ENCODE measurements at regions not wholly inside any gene's neighbourhood (a gene's known extent, or its start where the extent isn't known, plus 50 kb on each side); places are given as distances from the start of the nearest gene placed in this dataset.
"Not testable (repeated sequence)": the region's sequence is repeated elsewhere in the genome, so short reads cannot be mapped to it uniquely, and the experiment has no call there.

DNA sequence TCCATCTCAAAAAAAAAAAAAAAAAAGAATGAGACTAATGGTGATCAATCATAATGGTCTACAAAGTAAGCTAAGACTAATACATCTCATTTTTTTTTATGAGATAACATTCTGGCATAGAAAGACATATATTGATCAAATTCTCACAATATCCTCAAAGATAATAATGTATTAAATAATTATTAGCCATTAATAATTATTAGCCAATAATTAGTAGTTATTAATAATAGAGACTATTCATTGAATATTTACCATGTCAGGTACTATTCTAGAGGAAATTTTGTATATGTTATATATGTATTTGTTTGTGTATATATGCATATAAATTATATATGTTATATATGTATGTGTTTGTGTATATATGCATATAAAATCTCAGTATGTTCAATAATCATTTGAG, 137.7 kb upstream of the PTBP2 start:
- no peak for DNase-seq (ENCODE audit: low spot score)

DNA sequence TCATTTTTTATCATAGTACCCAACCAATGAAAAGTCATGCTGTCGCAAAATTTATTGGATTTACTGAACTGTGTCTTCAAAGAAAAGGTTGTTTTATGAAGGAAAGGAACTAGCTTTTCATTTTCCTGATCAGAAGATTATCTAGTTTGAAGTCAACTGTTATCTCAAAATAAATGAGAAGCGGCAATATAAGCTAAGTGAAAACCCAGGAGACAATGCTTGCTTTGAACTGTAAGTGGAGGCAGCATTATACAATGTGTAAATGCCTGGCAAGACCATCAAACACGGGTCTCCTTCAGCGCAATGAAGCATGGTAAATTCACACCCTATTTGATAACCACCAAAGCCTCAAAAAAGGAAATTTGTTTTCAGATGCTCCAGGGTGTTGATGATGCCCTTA, 134.4 kb upstream of the PTBP2 start:
- no peak for DNase-seq (ENCODE audit: low spot score)

DNA sequence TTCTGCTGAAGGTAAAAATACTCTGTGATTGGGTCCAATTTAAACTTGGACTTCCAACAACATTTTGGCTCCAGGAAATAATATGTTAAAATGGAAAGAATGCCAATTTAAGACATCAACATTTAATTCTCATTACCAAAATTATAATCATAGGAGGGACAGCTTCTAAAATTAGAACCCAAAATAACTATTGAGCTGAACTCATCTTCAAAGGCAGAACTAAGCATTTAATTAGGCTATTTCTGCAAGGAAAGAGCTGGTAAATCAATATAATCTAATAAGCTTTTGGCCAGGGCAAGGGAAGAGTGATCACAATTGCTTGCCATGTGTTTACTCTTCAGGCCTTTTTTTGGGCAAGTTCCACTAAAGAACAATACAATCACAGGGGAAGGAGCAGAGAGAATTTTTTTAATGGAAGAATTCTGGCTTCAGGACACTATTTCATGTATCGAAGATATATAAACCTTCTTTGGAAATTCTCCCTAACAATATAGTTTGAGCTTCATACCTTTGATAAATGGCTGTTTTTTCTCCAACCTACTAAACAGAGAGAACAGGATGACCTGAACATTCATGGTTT, 133.1 kb upstream of the PTBP2 start:
- DNase-seq (ENCODE audit: low spot score) = no peak

DNA sequence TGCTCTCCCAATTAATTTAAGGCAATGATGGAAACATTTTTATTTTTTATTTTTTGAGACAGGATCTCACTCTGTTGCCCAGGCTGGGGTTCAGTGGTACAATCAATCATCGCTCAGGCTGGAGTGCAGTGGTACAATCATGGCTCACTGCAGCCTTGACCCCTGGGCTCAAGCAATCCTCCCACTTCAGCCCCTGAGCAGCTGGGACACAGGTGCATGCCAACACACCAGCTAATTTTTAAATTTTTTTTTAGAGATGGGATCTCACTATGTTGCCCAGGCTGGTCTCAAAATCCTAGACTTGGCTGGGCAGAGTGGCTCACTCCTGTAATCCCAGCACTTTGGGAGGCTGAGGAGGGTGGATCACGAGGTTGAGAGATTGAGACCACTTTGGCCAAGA, 126.1 kb upstream of the PTBP2 start:
- not testable (repeated sequence) for DNase-seq (ENCODE audit: low spot score)

DNA sequence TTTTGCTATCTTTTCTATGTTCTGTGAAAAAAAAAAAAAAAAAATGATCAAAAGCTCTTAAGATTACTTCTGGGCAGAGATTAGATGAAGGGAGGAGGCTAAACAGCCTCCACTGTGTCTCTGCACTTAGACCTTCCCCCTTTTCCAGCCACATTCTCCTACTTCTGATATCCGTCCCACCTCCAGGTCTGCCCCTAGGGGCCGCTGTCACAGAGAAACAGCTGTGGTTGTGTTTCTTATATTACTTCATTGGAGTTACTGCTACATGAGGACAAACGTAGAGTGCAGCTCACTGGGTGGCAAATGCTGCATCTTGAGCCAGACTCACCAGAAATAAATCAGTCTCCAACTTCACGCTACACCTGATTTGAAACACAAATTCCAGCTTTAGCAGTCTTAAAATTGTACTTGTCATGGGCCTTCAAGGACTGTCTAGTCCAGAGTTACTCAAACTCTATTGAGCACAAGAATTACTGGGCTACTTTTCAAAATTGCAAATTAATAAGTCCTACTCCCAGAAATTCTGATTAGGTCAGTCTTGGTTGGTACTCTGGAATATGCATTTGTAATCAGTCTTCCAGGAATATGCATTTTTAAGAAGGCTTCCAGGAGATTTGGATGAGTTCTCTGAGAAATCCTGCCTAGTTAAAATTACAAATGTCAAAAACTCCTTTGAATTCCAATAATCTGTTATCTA, 125.2 kb upstream of the PTBP2 start:
- peak; percentile 19 for DNase-seq (ENCODE audit: low spot score)

DNA sequence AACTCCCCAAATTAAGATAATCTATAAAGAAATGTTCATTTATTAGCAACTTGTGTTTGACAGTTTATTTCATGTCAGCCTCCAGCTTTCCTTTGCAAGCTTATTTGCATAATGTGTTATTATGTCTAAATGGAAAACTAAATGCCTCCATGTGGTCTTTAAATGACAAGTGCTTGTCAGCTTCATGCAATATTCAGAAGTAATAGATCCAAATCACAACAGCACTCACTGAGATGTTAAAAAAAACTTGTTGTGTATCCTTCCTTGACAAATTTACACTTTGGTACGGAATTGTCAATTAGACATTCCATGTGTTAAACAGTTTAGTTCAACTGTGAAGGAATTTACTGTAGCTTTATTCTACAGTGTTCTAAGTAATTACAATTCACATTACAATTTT, 124.4 kb upstream of the PTBP2 start:
- no peak for DNase-seq (ENCODE audit: low spot score)

DNA sequence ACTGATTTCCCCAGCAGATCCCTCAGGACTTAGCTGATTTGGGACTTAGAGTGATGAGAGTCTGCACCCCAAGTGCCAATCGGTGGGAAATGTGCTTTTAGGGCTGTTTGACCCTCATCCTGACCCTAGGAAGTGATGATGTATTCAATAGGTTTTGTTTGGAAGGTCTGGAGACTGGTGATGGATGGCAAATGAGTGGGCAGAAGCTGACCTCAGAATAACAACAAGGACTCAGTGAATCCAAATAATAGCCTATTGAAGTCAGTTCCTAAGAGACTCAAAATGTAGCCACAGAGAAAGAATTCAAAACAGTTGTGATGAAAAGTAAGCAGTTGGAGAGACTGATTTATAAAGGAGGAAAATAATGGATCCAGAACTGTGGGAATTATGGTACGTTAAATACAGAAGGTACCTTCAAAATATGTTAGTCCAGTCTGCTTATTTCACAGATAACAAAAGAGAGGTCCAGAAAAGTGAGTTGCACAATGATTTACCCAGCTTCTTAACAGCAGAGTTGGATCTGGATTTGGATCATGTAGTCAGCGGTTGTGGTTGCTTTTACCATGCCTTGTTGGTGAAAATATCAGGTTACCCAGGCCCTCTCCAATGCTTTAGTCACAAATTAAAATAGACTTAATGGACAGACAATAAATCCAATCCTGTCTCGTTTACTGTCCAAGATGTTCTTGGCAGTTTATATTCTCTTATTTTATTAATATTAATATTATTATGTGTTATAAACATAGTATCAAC, 123.0 kb upstream of the PTBP2 start:
- DNase-seq (ENCODE audit: low spot score) = no peak

DNA sequence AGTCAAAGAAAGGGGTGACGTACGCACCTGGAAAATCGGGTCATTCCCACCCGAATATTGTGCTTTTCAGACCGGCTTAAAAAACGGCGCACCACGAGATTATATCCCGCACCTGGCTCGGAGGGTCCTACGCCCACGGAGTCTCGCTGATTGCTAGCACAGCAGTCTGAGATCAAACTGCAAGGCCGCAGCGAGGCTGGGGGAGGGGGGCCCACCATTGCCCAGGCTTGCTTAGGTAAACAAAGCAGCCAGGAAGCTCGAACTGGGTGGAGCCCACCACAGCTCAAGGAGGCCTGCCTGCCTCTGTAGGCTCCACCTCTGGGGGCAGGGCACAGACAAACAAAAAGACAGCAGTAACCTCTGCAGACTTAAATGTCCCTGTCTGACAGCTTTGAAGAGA, 117.0 kb upstream of the PTBP2 start:
- DNase-seq (ENCODE audit: low spot score) = not testable (repeated sequence)

DNA sequence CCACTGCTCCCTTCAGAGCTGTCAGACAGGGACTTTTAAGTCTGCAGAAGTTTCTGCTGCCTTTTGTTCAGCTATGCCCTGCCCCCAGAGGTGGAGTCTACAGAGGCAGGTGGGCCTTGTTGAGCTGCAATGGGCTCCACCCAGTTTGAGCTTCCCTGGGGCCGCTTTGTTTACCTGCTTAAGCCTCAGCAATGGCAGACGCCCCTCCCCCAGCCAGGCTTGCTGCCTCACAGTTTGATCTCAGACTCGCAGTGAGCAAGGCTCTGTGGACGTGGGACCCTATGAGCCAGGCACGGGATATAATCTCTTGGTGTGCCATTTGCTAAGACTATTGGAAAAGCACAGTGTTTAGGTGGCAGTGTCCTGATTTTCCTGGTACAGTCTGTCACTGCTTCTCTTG, 104.2 kb upstream of the PTBP2 start:
- not testable (repeated sequence) for DNase-seq (ENCODE audit: low spot score)

DNA sequence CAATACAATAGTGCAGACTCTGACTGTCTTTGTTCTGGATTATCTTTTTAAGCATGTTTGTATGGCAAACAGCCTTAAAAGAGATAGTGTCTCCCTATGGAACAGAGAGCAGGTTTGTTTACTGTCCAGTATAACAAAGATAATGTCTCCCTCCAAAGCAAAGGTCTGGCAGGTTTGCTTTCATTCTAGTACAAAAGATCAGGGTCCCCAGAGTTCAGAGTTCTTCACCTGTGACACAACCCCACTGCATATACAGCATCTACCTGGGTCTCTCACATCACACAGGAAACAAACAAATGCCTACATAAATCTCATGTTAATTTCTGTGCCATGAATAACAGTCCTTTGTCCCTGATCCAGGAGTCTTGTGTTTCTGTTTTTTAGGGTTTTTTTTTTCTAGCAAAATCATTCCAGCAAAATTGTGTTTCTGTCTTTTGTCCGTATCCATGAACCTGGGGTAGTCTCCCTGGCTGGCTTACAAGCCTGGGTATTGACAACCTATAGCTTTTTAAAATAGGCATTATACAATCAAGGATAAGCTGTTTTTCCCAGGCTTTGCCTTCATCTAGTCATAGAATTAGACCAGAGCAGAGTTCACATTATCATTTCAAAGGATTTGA, 89.4 kb upstream of the PTBP2 start:
- no peak for DNase-seq (ENCODE audit: low spot score)

DNA sequence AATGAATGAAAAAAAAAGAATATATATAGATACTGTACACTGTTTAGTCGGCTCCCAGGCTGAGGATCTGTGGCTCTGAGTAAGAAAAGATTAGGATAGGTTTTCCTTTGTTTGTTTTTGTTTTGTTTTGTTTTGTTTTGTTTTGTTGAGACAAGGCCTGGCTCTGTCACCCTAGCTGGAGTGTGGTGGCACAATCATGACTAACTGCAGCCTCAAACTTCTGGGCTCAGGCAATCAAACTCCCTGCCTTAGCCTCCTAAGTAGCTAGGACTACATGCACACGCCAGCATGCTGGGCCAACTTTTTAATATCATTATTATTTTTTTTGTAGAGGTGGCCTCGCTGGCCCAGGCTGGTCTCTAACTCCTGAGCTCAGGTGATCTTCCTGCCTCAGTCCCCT, 87.9 kb upstream of the PTBP2 start:
- no peak for DNase-seq (ENCODE audit: low spot score)

DNA sequence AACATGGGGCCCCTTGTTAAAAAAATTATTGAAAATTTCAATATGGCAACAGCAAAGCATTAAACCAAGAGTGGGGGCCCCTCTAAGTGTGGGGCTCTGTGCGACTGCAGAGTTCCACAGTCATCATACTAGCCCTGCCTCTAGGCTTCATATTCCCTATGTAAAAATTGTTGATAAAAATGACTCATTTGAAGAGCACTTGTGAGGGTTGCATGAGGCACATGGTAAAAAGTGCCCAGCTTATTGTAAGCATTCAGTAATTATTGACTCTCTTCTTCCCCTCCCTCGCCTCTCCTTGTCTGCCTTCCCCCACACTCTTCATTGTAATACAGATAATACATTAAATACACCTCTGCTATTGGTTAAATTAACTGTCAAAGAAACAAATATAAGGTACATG, 86.7 kb upstream of the PTBP2 start:
- DNase-seq (ENCODE audit: low spot score) = no peak

DNA sequence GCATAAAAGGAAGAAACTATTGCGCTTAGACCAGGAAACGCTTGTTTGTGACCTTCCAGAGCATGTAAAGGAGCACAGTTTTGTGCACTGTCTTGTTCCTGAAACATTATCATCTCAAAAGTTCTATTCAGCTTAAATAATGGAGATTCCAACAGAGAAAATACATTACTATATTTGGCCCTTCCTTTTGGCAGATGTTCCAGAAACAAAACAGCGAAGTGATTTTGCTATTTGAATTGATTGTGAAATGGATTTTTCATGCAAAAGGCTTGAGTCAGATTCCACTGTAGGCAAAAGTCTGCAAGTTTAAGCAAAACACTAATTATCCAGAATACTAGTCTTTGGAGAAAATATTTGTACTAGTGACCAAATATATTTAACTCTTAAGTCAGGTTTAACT, 80.3 kb upstream of the PTBP2 start:
- no peak for DNase-seq (ENCODE audit: low spot score)

DNA sequence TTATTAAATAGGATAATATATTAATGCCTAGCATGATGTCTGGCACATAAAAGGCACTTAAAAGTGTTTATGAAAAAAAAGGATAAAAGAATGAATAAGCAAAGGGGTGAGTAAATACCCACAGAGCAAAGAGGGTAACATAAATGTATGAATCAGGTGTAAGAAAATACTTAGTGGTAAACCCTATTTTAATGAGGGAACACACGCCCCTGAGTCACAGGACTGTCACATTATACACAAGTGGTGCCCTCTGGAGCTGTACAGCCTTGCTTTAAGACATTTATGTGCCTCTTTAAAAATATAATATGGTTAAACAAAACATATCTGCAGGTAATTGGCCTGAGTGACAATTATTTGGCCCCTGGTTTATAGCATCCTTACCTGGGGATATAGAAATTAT, 78.1 kb upstream of the PTBP2 start:
- no peak for DNase-seq (ENCODE audit: low spot score)

DNA sequence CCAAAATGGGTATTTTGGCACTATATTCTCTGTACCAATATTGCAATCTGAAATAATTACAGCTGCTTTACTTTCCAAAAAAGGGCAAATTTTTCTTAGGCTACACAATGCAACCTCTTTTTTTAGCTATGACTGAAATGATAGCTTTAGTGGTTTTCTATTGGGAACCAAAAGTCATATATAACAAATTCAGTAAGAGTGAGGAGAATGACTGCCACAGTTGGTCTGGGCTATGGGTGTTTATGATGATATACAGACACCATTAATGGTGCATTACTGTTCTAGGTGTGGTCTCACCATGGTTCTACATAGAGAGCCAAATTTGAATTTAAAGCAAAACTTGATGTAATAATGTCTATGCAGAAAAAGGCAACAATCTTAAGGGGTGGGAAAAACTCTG, 72.3 kb upstream of the PTBP2 start:
- no peak for DNase-seq (ENCODE audit: low spot score)

DNA sequence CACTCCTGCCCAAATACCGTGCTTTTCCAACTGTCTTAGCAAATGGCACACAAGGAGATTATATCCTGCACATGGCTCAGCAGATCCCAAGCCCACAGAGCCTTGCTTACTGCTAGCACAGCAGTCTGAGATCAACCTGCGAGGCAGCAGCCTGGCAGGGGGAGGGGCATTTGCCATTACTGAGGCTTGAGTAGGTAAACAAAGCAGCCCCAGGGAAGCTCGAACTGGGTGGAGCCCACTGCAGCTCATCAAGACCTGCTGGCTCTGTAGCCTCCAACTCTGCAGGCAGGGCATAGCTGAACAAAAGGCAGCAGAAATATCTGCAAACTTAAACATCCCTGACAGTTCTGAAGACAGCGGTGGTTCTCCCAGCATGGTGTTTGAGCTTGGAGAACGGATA, 70.1 kb upstream of the PTBP2 start:
- no peak for DNase-seq (ENCODE audit: low spot score)

DNA sequence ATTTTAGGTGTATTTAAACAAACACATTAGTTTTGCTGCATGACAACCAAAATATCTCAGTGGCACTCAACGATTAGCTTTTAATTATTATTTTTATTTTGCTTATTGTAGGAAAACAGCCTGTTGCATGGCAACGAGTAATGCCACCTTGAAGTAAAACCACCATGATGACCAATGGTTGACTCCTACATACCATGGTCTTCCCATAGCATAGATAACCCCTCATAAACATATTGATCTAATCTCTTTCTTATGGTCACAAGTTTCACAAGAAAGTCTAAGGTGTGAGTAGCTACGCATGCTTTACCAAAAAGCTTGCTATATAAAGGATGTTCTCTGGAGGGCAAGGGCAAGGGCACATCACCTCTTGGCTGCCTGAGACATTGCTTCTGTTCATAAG, 61.5 kb upstream of the PTBP2 start:
- DNase-seq (ENCODE audit: low spot score) = no peak

DNA sequence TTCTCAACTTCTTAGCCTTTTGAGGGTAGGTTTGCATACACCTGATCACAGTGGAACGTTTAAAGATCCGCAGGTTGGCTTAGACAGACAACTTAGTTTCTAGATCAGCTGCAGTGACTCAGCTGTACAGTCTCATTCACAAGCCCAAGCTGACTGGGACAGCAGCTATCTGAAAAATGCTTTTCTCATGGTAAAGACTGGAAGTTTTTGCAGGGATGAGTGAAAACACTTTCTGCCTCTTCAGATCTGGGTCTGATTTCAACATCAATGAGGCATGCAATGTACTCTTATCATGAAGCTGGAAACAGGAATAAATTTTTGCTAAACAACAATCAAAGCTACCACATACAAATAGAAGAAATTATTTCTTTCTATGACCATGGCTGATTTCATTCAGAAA, 61.1 kb upstream of the PTBP2 start:
- DNase-seq (ENCODE audit: low spot score) = no peak

Measured in SK-N-DZ (cell line).